B cell (primary cell): ENCODE measurements at regions not wholly inside any gene's neighbourhood (a gene's known extent, or its start where the extent isn't known, plus 50 kb on each side); places are given as distances from the start of the nearest gene placed in this dataset.

Experiments used
- ATAC-seq: fragments of 200-7000 bp; cut with Tn5 transposase; one replicate; pipeline ENCODE4 v1.10.0; 2021; ENCODE audit warnings: low read depth, mild to moderate bottlenecking, moderate number of reproducible peaks, moderate library complexity
- CTCF ChIA-PET: fragments of 350-600 bp; sonication (Branson Sonifier 250); formaldehyde crosslinking; loops from one replicate; lab custom pipeline; 2021; ENCODE audit warnings: antibody characterized with exemption, inconsistent platforms; lab: Charles Lee
- POLR2A ChIA-PET: fragments of 350-600 bp; sonication (Branson Sonifier 250); formaldehyde crosslinking; loops from one replicate; lab custom pipeline; 2021; ENCODE audit warnings: antibody characterized with exemption; lab: Charles Lee
- DNase-seq: peaks from one replicate; pipeline ENCODE4 v3.0.0; 2013
- H2AFZ ChIP-seq: 2 replicates; pipeline ENCODE4 v1.6.1; 2012; ENCODE audit warnings: mild to moderate bottlenecking, low read depth, low read length; ENCODE audit not compliant: insufficient read depth, poor library complexity, severe bottlenecking
- H3K27ac ChIP-seq, 2 donors: 1 replicate in 1 of 2; 2 replicates in 1 of 2; pipeline ENCODE4 v1.5.1; 2012 to 2013; ENCODE audit warnings: low read length in 2 of 2, mild to moderate bottlenecking in 2 of 2, moderate library complexity in 1 of 2
- H3K27me3 ChIP-seq, 4 experiments: fragments of 200-600 bp in 1 of 4; sonication (generic) in 1 of 4; replicated peaks in 1 of 4; 1 replicate in 2 of 4; 2 replicates in 2 of 4; pipeline versions ENCODE4 v1.6.1 to v1.7.0; 2013 to 2016; ENCODE audit warnings: low read length in 3 of 4, mild to moderate bottlenecking in 2 of 4, mixed read lengths in 1 of 4, moderate library complexity in 1 of 4; ENCODE audit not compliant: insufficient read depth in 4 of 4, control insufficient read depth in 3 of 4; ENCODE audit errors: control extremely low read depth in 1 of 4
- H3K36me3 ChIP-seq, 2 experiments: replicated peaks in 1 of 2; 1 replicate in 1 of 2; 2 replicates in 1 of 2; pipeline versions ENCODE4 v1.6.1 to v1.7.1; 2013; ENCODE audit warnings: low read length in 1 of 2; ENCODE audit not compliant: insufficient read depth in 2 of 2, control insufficient read depth in 1 of 2; ENCODE audit errors: control extremely low read depth in 1 of 2, extremely low read depth in 1 of 2
- H3K4me1 ChIP-seq, 2 donors: fragments of 200-600 bp in 1 of 2; sonication (generic) in 1 of 2; 1 replicate in 1 of 2; 2 replicates in 1 of 2; pipeline versions ENCODE4 v1.5.1 to v1.6.1; 2013 to 2017; ENCODE audit warnings: low read length in 2 of 2; ENCODE audit not compliant: control insufficient read depth in 2 of 2, insufficient read depth in 2 of 2
- H3K4me2 ChIP-seq: replicated peaks from 2 replicates; pipeline ENCODE3; 2012; ENCODE audit warnings: mild to moderate bottlenecking, low read depth, low read length; ENCODE audit not compliant: poor library complexity, severe bottlenecking
- H3K4me3 ChIP-seq, 5 experiments: fragments of 200-600 bp in 1 of 5; sonication (generic) in 1 of 5; 1 replicate in 3 of 5; 2 replicates in 2 of 5; pipeline versions ENCODE4 v1.5.1 to v1.7.0; 2011 to 2016; ENCODE audit warnings: low read length in 4 of 5, mild to moderate bottlenecking in 4 of 5, low read depth in 2 of 5, control low read depth in 1 of 5, moderate library complexity in 1 of 5; ENCODE audit not compliant: insufficient read depth in 1 of 5; ENCODE audit errors: control extremely low read depth in 1 of 5, extremely low read depth in 1 of 5
- H3K79me2 ChIP-seq: fragments of 200-600 bp; sonication (generic); one replicate; pipeline ENCODE4 v1.6.0; 2016; ENCODE audit warnings: low read length; ENCODE audit not compliant: control insufficient read depth, insufficient read depth
- H3K9ac ChIP-seq: fragments of 200-600 bp; sonication (generic); 2 replicates; pipeline ENCODE4 v1.6.1; 2017; ENCODE audit warnings: mild to moderate bottlenecking, low read length, moderate library complexity
- H3K9me3 ChIP-seq, 3 donors: one replicate each; pipeline versions ENCODE4 v1.6.1 to v1.7.1; 2013; ENCODE audit warnings: low read length in 2 of 3; ENCODE audit not compliant: control insufficient read depth in 2 of 3, insufficient read depth in 1 of 3; ENCODE audit errors: control extremely low read depth in 1 of 3
- H4K20me1 ChIP-seq: 2 replicates; pipeline ENCODE4 v1.6.0; 2012; ENCODE audit warnings: mild to moderate bottlenecking, low read length; ENCODE audit not compliant: insufficient read depth, control insufficient read depth, poor library complexity, severe bottlenecking
- H3K27ac Mint-ChIP-seq: one replicate; pipeline ENCODE4 v1.8.0; 2021; ENCODE audit warnings: mixed read lengths
- H3K27me3 Mint-ChIP-seq: one replicate; pipeline ENCODE4 v1.8.0; 2021; ENCODE audit warnings: mixed read lengths
- H3K4me1 Mint-ChIP-seq: one replicate; pipeline ENCODE4 v1.8.0; 2021; ENCODE audit warnings: mixed read lengths
- H3K4me3 Mint-ChIP-seq: one replicate; pipeline ENCODE4 v1.8.0; 2021; ENCODE audit warnings: mixed read lengths
- H3K9me3 Mint-ChIP-seq: one replicate; pipeline ENCODE4 v1.8.0; 2022; ENCODE audit warnings: mixed read lengths; ENCODE audit not compliant: insufficient read depth
- EZH2 ChIP-seq: IDR thresholded peaks from 2 replicates; pipeline ENCODE4 v1.6.1; 2012; ENCODE audit warnings: borderline replicate concordance, low read depth, mild to moderate bottlenecking, moderate library complexity, low read length; ENCODE audit not compliant: insufficient read depth, poor library complexity, severe bottlenecking
- WGBS: methylation state at CpG from one replicate; pipeline ENCODE4 v1.1.5; 2013; ENCODE audit warnings: missing lambda C conversion rate; ENCODE audit not compliant: insufficient coverage; 5-methylcytosine and 5-hydroxymethylcytosine counted together
- intact Hi-C: fragments of 100-400 bp; cut with micrococcal nuclease; formaldehyde crosslinking; loops from one replicate; pipeline ENCODE4 v1.10.0; 2022
- TF ChIP-seq, protein P1 (sequence below): fragments of 200-600 bp; IDR thresholded peaks from one replicate; pipeline ENCODE4 v1.8.0; 2022; ENCODE audit warnings: antibody characterized with exemption, mild to moderate bottlenecking

DNA sequence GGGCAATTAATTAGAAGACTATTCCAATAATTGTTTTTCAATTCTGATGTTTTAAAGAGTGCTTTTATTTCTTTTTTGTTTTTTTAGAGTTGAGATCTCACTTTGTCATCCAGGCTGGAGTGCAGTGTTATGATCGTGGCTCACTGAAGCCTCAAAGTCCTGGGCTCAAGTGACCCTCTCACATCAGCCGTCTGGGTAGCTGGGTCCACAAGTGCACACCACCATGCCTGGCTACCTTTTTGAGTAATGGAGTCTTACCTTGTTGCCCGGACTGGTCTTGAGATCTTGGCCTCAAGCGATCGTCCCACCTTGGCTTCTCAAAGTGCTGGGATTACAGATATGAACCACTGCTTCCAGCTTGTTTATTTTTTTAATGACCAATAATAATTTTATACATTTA is 207.8 kb downstream of the NDFIP2 start:
- POLR2A ChIA-PET = no interaction called here
- CTCF ChIA-PET = interaction anchor here (1.4 kb wide), 1 partner anchor 9 kb away, joined by 5 read pairs; no protein-coding TSS in a partner anchor
- no peaks in the 10 kb centered on the region for H3K9me3 ChIP-seq

DNA sequence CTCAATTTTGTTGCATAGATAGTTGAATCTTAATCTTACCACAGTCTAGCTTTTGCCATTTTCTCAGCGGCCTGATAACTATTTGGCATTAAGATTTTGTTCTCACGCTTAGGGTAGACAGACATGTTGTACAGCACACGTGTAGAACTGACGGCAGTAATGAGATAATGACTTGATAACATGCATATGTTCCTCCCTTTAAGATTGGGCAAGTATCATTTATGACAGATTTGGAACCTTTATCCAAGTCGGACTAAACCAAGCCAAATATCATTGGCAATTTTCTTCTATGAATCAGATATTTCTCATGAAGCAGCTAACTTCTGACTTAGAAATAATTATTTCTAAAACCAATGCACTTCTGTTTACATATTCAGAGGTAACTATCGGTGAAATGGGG is 205.5 kb downstream of the NDFIP2 start:
- H3K36me3 ChIP-seq = no peaks in the 10 kb centered on the region
- Mint-ChIP-seq H3K4me1 (no peaks in the 10 kb centered on the region), H3K9me3 (no peaks in the 10 kb centered on the region), H3K4me3 (no peak overlapping the region), H3K27ac (no peak overlapping the region), H3K27me3 (no peaks in the 10 kb centered on the region)
- no peak overlapping the region for H3K9ac ChIP-seq
- H4K20me1 ChIP-seq = no peaks in the 10 kb centered on the region
- H3K4me1 ChIP-seq = no peaks in the 10 kb centered on the region
- H3K79me2 ChIP-seq = no peaks in the 10 kb centered on the region
- DNase-seq = no peak
- no peak for ATAC-seq
- no peaks in the 10 kb centered on the region for H3K27me3 ChIP-seq
- TF ChIP-seq, protein P1, sequence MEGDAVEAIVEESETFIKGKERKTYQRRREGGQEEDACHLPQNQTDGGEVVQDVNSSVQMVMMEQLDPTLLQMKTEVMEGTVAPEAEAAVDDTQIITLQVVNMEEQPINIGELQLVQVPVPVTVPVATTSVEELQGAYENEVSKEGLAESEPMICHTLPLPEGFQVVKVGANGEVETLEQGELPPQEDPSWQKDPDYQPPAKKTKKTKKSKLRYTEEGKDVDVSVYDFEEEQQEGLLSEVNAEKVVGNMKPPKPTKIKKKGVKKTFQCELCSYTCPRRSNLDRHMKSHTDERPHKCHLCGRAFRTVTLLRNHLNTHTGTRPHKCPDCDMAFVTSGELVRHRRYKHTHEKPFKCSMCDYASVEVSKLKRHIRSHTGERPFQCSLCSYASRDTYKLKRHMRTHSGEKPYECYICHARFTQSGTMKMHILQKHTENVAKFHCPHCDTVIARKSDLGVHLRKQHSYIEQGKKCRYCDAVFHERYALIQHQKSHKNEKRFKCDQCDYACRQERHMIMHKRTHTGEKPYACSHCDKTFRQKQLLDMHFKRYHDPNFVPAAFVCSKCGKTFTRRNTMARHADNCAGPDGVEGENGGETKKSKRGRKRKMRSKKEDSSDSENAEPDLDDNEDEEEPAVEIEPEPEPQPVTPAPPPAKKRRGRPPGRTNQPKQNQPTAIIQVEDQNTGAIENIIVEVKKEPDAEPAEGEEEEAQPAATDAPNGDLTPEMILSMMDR = no peak
- TF ChIP-seq EZH2 = no peak
- CTCF ChIA-PET = no interaction called here
- no peaks in the 10 kb centered on the region for H3K9me3 ChIP-seq
- intact Hi-C loops = no loop called here
- H3K4me2 ChIP-seq = no peak overlapping the region
- POLR2A ChIA-PET = no interaction called here
- no peak overlapping the region for H3K27ac ChIP-seq
- H2AFZ ChIP-seq = no peak overlapping the region
- WGBS = no CpG with 5 or more reads among the region's 6 CpGs
- no peak overlapping the region for H3K4me3 ChIP-seq

More for the DNA sequence above, 207.8 kb downstream of the NDFIP2 start:
- TF ChIP-seq EZH2 = no peak
- ATAC-seq = no peak
- Mint-ChIP-seq H3K9me3 (no peaks in the 10 kb centered on the region), H3K27me3 (no peaks in the 10 kb centered on the region), H3K27ac (no peak overlapping the region), H3K4me1 (no peaks in the 10 kb centered on the region), H3K4me3 (no peak overlapping the region)
- no peak overlapping the region for H3K4me2 ChIP-seq
- no peak for DNase-seq
- no peaks in the 10 kb centered on the region for H4K20me1 ChIP-seq
- intact Hi-C loops = no loop called here
- H3K4me1 ChIP-seq = no peaks in the 10 kb centered on the region
- H2AFZ ChIP-seq = no peak overlapping the region
- H3K9ac ChIP-seq = no peak overlapping the region
- 95% methylated on average over 3 of the region's 5 CpGs for WGBS
- no peak overlapping the region for H3K27ac ChIP-seq
- H3K36me3 ChIP-seq = no peaks in the 10 kb centered on the region
- no peak overlapping the region for H3K4me3 ChIP-seq
- H3K79me2 ChIP-seq = no peaks in the 10 kb centered on the region
- H3K27me3 ChIP-seq = no peaks in the 10 kb centered on the region
